Body of pancreas (tissue), 4 donors: ENCODE measurements at regions not wholly inside any gene's neighbourhood (a gene's known extent, or its start where the extent isn't known, plus 50 kb on each side); places are given as distances from the start of the nearest gene placed in this dataset.

Experiments used
- POLR2A ChIP-seq, 3 donors: fragments of 450-650 bp; IDR thresholded peaks; one replicate each; pipeline ENCODE4 v1.6.1; 2016; ENCODE audit warnings: antibody characterized with exemption in 3 of 3, mild to moderate bottlenecking in 2 of 3
- TF ChIP-seq, protein P1 (sequence below), 7 experiments: fragments of 450-650 bp in 4 of 7; fragments of 200-600 bp in 3 of 7; sonication (generic) in 3 of 7; IDR thresholded peaks; one replicate each; pipeline ENCODE4 v1.5.1; 2016 to 2019; ENCODE audit warnings: antibody characterized with exemption in 7 of 7

DNA sequence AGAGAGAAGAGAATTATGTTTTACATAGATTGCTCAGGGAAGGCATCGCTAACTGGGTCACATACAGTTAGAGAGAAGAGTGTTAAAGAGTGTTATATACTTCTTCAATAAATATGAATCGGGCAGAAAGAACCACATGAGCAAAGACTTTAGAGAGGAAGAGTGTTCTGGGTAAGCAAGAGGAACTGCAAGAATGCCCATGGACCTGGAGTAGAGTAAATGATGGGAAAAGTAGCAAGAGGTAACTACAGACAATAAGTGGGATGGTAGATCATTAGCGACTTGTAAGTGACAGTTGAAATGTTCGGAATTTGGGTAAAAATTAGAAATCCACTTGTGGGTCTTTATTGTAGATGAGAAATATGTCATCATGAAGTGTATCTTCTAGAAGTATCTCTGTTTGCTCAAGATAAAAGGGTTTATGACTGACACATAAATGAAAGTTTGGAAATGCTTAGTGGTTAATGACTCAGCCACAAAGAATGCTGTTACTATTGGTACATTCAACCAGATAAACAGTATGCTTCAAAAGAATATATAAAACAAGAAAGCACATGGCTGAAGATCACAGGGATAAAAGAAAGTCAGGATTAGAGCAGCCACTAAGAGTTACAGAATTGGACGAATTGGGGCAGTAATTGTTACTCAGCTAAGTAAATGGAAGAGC, 229.3 kb downstream of the CASP12 start:
- TF ChIP-seq, protein P1, sequence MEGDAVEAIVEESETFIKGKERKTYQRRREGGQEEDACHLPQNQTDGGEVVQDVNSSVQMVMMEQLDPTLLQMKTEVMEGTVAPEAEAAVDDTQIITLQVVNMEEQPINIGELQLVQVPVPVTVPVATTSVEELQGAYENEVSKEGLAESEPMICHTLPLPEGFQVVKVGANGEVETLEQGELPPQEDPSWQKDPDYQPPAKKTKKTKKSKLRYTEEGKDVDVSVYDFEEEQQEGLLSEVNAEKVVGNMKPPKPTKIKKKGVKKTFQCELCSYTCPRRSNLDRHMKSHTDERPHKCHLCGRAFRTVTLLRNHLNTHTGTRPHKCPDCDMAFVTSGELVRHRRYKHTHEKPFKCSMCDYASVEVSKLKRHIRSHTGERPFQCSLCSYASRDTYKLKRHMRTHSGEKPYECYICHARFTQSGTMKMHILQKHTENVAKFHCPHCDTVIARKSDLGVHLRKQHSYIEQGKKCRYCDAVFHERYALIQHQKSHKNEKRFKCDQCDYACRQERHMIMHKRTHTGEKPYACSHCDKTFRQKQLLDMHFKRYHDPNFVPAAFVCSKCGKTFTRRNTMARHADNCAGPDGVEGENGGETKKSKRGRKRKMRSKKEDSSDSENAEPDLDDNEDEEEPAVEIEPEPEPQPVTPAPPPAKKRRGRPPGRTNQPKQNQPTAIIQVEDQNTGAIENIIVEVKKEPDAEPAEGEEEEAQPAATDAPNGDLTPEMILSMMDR (IDR thresholded peaks at IDR 0.05), result no peak
- TF ChIP-seq POLR2A (IDR thresholded peaks at IDR 0.05), result no peak
